ENCODE measurements at regions not wholly inside any gene's neighbourhood (a gene's known extent, or its start where the extent isn't known, plus 50 kb on each side); places are given as distances from the start of the nearest gene placed in this dataset.

- TF ChIP-seq, protein P1, sequence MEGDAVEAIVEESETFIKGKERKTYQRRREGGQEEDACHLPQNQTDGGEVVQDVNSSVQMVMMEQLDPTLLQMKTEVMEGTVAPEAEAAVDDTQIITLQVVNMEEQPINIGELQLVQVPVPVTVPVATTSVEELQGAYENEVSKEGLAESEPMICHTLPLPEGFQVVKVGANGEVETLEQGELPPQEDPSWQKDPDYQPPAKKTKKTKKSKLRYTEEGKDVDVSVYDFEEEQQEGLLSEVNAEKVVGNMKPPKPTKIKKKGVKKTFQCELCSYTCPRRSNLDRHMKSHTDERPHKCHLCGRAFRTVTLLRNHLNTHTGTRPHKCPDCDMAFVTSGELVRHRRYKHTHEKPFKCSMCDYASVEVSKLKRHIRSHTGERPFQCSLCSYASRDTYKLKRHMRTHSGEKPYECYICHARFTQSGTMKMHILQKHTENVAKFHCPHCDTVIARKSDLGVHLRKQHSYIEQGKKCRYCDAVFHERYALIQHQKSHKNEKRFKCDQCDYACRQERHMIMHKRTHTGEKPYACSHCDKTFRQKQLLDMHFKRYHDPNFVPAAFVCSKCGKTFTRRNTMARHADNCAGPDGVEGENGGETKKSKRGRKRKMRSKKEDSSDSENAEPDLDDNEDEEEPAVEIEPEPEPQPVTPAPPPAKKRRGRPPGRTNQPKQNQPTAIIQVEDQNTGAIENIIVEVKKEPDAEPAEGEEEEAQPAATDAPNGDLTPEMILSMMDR (IDR thresholded peaks at IDR 0.05), result no peak
- TF ChIP-seq POLR2A (IDR thresholded peaks at IDR 0.05), result no peak
- no peak for TF ChIP-seq POLR2AphosphoS5 (IDR thresholded peaks at IDR 0.05)
Observed at GRCh38 chr16:86299882-86300610, 210.3 kb upstream of the FOXF1 start.
